NK-92 (cell line): ENCODE measurements at regions not wholly inside any gene's neighbourhood (a gene's known extent, or its start where the extent isn't known, plus 50 kb on each side); places are given as distances from the start of the nearest gene placed in this dataset.

ENCODE experiments used
- DNase-seq: peaks from one replicate; lab custom pipeline; 2025; ENCODE audit not compliant: unreplicated experiment; lab: John Stamatoyannopoulos, UW

DNA sequence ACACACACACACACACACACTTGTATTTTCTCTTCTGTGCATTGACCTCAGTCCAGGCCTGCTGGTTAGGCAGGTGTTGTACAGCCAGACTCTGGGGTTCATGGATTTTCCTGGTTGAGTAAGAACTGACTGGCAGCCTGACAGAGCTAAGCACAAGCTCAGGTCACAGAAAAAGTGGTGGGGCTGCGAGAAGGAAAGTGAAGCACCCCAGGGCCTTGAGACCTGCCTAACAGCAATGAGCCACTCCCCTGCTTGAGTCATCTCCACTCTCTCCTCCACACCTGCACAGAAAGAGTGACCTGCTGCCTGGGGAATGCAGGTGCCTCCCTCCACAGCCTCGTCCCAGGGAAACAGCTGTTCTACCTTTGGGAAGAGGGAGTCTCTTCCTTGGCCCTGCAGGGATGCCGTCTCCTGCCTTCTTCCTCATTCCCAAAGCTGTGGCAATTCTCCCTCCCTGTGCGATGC lies 91.4 kb upstream of the LGALSL start:
- DNase-seq, result no peak

DNA sequence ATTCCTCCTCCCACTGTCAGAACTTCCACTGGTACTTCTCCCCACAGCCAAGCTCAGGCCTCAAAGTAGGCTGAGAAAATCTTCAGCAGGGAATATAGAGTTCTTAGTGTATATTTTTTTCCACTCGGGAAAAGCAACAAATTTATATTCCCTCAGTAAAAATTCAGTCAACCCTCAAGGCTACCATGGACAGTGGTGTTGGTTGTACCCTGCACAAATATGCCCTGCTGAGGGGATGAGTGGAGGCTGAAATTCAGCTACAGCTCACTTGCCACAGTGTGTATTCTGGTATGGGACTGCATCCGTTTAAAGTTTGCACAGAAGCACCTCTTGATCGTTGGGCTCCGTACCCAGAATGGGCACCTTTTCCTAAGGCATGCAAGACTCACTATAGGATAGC lies 90.8 kb upstream of the LGALSL start:
- no peak for DNase-seq

DNA sequence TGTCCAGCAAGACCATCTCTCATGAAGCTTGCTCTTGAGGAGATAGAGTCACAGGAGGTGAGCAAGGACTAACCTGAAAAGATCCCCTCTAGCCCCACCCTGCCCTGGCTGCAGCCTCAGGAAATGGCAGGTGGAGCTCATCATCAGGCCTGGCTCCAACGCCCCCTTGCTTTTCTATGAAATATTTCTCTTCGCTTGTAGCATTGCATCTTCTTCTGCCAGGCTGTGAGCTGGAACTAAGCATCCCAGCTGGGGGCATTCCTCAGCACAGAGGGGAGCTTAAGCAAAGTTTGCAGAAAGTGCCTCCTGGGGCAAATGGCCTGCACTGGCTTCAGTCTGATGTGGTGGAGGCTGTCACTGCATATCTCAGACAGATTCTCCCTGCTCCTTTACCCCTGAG lies 90.1 kb upstream of the LGALSL start:
- no peak for DNase-seq

DNA sequence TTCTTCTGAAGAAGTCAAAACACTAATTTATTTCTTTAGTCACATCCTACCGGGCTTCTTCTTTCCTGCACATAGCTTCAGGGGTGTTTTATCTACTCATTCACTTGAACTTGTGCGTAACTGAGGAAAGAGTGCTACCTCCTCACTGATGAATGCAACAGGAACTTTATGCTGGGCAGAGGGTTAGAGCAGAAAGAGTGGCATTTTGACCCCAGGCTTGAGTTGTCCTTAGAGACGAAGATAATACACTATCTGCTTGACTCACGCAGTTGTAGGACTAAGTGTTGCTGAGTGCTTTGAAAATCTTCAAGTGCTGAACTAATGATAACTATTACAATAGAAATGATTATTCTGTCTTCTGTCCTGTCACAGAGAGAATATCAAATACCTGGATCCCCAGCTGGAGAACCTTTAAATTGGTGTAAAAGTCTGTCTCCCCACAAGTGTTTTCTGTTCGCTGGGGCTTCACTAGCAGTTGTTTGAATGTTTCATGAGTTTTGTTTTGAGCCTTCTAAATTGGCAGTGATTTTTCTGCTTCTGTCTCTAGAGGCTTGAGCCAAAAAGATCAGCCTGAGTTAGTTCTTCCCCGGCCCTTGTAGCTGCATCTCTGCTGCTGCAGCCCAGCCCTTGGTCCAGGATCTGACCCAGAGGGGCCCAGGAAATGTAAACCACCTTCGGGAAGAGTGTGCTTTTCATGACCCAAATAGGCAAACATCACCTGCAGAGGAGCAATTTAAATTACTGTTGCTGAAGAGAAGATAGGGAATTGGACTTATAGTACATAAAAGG lies 86.3 kb upstream of the LGALSL start:
- no peak for DNase-seq

DNA sequence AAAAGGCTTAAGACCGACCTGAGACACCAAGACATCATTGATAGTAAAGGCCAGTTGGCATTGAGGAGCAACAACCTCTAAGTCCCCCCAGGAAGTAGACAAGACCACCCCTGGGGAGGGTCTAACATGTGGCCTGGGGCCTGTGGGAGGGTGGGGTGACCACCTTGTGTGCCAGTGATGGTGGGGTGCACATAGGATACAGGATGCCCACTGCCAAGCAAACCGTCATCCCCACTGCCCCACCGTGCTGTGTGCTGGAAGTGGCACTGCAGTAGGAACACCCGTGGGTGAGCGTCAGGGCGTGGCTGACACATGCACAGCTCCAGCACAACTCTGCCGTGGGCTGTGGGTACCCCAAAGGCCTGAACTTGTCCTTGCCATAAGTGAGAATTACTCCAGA lies 84.3 kb upstream of the LGALSL start:
- no peak for DNase-seq

DNA sequence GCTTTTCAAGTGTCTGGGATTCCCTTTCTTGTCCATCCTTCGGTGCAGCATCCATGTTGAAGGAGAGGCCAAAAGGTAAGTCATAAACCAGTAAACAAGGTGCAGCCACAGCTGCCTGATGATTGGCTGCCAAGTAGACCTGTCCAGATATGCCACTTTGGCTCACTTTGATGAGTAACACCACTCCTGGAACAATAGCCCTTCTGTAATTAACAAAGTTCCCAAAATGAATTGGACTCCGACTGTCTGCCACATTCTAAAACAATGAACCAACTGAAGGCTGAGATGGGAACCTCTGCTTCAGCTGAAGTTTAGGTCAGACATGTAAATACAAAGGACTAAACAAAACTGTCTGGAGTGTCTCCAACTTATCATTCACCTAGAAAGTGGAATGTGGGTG lies 82.2 kb upstream of the LGALSL start:
- DNase-seq, result no peak

DNA sequence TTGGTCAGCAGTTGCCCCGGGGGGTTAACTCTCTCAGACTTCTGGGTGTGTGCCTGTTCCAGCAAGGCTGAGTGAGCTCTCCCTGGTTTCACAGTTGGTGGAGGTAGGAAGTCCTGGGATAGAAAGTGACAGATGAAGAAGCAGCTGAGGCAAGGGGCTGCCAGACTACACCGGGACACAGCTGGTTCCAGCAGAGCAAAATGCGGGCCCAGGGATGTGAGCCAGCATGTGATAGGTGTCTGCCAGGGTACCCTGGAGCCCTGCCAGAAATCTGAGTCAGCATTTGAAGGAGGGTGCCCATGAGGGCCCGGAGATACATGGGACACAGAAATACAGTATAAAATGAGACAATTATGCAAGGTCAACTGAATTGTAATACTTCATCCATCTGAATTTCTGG lies 79.3 kb upstream of the LGALSL start:
- DNase-seq, result no peak

DNA sequence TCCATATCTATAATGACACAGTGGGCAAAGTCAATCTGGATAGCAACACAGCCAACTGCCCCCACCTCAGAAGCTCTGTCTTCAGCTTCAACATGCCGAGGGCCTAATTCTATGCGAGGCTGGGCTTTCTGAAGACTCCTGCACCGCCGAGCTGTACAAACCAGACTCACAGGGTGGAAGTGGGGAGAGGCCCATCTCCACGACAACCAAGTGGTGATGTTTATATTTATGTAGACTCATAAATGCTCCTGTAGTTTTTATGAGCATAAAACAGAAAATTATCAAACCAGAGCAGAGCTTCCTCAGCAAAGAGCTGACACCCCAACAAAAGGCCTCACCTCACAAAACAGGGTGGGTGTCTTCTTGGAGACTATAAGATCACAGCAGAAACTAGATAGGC lies 77.0 kb upstream of the LGALSL start:
- DNase-seq, result no peak

DNA sequence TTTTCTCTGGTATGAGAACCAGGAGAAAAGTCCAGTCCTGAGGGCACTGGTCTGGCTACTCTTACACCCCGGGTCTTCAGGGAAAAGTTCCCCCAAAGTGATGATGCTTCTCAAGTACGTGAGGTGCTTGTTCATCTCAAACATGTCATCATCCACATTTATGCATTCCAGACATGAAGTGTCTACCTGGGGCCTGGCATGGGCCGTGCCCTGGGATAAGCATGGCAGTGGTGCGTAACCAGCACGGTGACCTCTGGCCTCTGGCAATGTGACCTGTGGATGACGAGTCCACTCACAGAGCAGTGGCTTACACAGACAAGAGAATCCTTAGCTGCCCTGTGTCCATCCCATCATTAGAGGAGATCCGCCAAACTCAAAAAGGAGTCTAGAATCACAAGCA lies 74.8 kb upstream of the LGALSL start:
- no peak for DNase-seq

DNA sequence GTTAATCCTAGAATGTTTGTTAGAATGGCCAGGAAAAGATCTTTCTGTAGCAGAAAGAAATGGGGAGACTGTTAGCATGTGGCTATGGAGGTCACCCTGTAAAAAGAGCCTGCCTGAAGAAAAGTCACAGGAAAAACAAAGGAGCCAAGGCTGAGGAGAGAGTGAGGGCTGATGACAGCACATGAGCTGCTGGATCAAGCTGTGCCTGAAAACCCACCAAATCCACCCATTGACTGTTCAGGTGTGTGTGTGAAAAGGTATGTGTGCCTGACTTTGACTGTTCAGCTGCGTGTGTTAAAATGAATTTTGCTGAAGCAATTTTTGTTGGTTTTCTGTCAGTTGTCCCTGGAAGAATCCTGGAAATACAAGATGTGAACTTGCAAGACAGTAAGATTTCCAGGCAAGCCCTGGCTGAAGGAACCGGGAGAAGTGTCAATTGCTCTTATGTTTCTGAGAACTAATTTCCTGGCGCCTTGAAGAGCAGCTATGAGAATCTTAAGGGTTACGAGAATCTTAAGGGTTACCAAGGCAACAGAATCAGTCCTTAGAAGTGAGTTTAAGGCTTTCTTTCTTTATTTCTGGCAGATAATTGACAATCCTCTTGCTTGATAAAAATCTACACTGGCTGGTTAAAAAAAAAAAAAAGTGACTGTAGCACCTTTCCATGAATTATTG lies 73.0 kb upstream of the LGALSL start:
- DNase-seq, result no peak

DNA sequence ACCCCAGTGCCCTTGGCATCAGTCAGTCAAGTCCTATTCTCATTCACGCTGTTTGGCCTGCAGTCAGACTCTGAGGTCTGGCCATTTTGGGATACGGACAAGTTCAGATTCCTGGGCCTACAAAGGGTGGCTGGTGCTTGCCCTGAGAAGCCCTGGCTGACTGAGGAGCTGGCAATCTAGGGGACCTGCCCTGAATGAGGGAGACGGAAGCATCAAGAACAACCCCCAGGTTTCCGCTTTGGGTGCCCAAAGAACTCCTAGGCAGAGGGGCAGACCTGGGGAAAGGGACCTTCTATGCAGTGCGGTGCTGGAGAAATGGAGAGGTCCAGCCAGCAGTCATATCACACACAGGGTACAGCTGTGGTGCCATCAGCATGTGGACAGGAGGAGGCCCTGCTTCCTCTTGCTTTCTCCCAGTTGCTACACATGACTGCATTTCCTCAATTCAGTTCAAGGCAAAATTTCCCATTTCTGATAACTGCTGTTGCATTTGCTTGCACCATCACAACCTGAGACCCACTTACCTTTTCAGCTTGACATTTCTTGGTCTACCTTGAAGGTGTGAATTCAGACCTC lies 70.9 kb upstream of the LGALSL start:
- no peak for DNase-seq

DNA sequence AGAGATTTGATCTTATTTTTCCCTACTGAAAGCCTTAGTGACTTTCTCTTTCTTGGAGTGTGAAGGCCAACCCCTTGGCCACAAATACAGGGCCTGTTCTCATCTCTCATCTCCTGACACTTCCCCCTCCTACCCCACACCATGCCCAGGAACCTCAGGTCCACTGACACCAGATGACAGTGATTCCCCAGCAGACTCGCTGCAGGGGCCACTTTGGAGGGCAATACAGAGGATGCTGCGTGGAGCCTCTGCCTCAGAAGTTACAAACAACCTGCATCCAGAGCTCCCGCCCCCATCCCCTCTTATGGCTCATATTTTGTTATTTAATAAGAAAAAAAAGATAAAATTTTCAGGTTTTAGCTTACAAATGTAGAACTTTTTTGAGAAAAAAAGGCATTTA lies 70.1 kb upstream of the LGALSL start:
- DNase-seq, result no peak

DNA sequence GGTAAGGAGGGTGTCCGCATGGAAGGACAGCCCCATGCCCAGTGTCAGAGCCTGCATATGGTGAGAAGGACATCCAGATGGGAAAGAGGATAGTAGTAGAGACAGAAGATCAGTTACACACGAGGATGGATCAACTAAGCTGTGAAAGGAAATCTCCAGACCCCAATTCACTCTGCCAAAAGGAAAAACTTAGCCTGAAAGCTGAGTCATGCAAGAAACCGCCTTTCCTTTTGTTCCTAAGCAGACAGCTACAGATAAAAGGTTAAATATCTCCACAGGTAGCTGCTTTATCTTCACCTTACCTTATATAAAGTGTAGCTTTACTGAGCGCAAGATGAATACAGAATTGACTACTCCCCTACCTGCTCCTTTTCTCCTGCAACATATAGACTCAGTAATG lies 67.3 kb upstream of the LGALSL start:
- no peak for DNase-seq

DNA sequence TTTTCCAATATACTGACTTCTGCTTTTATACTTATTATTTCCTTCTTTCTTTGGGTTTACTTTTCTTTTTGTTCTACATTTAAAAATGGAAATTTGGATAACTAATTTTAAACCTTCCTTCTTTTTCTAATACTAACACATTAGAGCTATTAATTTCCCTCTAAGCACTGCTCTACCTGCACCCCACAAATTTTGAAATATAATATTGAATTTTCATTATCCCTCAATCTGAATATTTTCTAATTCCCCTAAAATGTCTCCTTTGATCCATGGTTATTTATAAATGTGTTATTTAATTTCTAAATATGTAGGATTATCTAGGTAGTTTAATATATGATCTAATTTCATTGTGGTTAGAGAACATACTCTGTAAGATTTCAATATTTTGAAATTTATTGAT lies 63.4 kb upstream of the LGALSL start:
- no peak for DNase-seq

DNA sequence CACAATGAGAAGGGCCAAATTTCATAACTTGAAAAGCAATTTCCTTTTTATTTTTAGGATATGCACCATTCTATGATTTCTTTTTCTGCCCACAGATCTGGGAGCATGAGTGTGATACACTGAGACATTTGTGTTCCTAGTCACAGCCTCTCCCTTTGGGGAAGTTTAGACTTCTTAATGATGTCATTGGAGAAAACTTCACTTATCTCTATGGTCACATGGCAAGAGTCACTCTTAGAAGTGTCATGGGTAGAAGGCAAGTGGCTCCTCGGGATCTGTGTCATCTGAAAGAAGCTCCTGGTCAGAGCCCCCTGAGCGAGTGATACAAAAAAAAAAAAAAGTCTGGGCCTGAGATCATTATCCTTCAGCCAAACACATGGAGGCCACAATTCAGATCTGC lies 62.5 kb upstream of the LGALSL start:
- DNase-seq, result no peak

DNA sequence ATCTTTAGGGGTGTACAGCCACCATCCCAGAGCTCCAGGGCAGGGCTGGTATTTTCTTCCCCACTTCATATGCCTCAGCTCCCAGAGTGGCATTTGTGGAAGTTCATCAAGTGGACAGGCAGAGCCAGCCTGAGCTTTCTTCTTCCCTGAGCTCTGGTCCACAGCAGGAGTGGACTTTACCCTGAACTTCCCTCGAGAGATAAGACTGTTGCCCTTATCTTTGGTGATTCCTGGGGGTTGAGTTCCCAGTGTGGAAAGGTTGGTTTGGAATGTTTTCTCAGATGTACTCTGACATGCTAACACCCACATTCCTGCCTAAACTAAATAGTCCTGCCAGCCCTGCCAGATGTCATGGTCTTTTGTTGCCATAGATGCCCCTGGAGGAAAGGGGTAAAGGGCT lies 62.0 kb upstream of the LGALSL start:
- DNase-seq, result no peak

DNA sequence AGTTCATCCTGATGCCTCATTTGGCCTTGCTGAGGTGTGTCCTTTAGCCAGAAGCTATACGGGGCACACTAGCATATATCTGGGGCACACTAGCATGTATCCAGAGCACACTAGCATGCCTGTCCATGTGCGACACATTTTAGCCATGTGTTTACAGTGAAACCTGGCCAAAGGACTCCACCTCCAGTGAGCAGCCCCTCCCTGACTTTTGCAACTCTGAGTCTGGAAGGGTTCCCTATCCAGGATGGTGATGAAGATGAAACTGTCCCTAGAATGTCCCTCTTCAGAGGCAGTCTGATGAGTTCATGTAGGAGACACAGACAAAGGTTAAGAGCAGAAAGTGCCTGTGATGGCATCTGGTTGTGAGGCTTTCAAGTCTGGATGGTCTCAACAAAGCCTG lies 61.4 kb upstream of the LGALSL start:
- no peak for DNase-seq

DNA sequence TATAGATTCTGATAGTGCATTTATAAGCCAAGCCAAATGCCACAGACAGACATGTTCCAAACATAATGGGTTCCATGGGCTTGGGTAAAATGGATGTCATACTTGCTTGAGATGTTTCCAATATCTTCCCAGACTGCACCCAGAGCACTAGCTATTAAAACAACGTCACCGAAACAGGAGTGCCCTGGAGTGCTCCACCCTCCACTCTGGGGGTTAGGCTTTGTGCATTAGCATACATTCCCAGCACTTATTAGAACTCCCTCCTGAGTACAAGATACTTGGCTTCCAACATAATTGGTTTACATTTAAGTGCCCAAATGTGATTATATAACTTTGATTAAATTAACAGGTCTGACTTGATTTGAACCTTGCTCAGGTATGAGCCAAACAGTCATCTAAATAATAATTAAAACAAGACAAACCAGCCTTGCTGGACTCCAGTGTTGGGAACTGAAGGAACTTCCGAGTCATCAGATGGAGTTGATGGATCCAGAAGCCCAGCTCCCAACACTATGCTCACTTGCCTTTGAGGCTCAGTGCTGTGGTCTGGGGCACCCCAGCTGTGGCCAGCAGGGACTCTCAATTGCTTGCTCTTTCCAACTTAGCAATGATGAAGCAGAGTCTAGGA lies 60.5 kb upstream of the LGALSL start:
- DNase-seq, result no peak

DNA sequence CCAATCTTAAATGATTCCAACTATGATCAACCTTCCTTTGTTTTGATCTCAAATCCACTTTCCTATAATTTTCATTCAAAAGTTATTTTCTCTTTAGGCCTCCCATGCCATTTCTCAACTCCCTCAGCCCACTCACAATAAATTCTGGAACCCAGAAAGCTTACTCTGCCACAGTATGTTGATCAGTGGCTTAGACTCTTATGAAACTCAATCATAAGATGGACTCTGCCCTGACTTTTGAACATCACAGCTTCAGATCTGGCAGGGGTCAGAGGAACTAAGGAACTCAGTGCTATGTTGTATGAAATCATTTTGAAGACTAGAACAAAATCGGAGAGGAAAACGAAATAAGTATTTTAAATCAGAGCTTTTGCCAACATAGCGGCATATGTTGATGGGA lies 59.8 kb upstream of the LGALSL start:
- DNase-seq, result no peak

DNA sequence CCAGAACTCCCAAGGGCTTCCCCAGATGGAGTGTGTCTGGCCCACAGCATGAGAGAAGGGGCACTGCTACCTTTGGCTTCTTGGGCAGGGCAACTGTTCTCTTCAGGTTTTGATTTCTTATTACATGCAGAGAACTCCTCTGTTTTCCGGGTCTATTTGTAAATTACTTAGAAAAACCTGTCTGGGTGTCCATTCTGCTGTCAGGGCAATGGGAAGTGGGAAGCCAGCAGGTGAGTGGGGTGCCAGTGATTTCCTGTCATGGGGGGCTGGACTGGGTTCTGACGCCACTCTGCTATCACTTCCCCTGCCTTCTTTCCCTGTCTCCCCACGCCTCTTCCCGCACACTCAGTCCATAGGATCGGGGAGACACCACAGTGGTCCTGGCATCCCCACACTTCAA lies 58.0 kb upstream of the LGALSL start:
- DNase-seq, result no peak

DNA sequence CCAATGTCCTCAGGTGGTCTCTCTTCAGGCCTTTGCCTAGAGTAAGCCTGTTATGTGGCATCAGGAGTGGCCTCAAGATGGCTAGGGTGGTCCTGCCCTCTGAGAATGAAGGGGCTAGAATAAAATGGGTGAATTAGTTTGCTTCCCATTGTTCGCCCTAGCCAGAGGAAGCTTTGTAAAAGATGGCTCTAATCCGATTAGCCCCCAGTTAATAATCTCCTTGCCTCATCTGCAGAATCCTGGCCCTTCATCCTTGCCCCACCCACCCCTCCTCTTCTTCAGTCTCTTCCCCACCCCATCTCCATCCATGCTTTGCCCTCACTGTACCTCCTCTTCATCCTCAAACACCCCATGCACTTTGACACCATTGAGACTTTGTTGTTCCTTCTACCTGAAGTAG lies 57.4 kb upstream of the LGALSL start:
- DNase-seq, result no peak

DNA sequence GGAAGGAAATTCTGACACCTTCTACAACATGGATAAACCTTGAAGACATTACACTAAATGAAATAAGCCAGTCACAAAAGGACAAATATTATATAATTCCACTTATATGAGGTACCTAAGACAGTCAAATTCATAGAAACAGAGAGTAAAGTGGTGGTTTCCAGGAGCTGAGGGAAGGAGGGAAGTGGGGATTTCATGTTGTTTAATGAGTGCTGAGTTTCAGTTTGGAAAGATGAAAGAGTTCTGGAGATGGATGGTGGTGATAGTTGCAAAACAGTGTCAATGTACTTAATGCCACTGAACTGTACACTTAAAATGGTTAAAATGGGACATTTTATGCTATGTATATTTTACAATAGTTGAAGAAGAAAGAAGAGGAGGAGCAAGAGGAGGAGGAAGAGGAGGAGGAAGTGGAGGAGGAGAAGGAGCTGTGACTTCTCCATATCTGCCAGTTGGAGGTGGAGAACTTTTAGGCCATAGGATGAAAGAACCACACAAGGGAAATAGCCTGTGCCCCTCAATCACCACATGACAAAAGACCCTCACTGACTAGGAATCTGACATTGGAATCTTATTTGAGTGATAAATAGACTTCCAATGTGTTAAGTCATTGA lies 55.3 kb upstream of the LGALSL start:
- DNase-seq, result no peak
